CD14-positive monocyte (primary cell): ENCODE measurements at regions not wholly inside any gene's neighbourhood (a gene's known extent, or its start where the extent isn't known, plus 50 kb on each side); places are given as distances from the start of the nearest gene placed in this dataset.

Experiments used
- DNase-seq, 3 donors: peaks; one replicate each; pipeline ENCODE4 v3.0.0-alpha.2; 2011 to 2022
- H2AFZ ChIP-seq: 2 replicates; pipeline ENCODE4 v1.6.0; 2012; ENCODE audit warnings: mild to moderate bottlenecking, low read depth, low read length, inconsistent platforms; ENCODE audit not compliant: insufficient read depth, poor library complexity, severe bottlenecking
- H3K27ac ChIP-seq, 2 donors: 1 replicate in 1 of 2; 2 replicates in 1 of 2; pipeline ENCODE4 v1.5.1; 2012 to 2013; ENCODE audit warnings: low read length in 2 of 2, control low read depth in 1 of 2, inconsistent platforms in 1 of 2, low read depth in 1 of 2, mild to moderate bottlenecking in 1 of 2
- H3K27me3 ChIP-seq, 2 donors: one replicate each; pipeline versions ENCODE4 v1.6.0 to v1.6.1; 2011 to 2013; ENCODE audit warnings: low read length in 2 of 2; ENCODE audit not compliant: control insufficient read depth in 2 of 2, insufficient read depth in 2 of 2
- H3K36me3 ChIP-seq, 2 donors: replicated peaks in 1 of 2; 1 replicate in 1 of 2; 2 replicates in 1 of 2; pipeline versions ENCODE4 v1.5.1 to v1.6.1; 2012 to 2013; ENCODE audit warnings: low read length in 2 of 2, control low read depth in 1 of 2, inconsistent platforms in 1 of 2, mild to moderate bottlenecking in 1 of 2; ENCODE audit not compliant: insufficient read depth in 2 of 2, control insufficient read depth in 1 of 2
- H3K4me1 ChIP-seq, 2 donors: 1 replicate in 1 of 2; 2 replicates in 1 of 2; pipeline versions ENCODE4 v1.5.1 to v1.6.1; 2012 to 2013; ENCODE audit warnings: low read length in 2 of 2, control low read depth in 1 of 2, inconsistent platforms in 1 of 2, mild to moderate bottlenecking in 1 of 2, moderate library complexity in 1 of 2; ENCODE audit not compliant: insufficient read depth in 2 of 2, control insufficient read depth in 1 of 2
- H3K4me2 ChIP-seq: replicated peaks from 2 replicates; pipeline ENCODE3; 2012; ENCODE audit warnings: low read length, moderate library complexity, mild to moderate bottlenecking; ENCODE audit not compliant: poor library complexity, severe bottlenecking; ENCODE audit errors: extremely low read depth
- H3K4me3 ChIP-seq, 3 experiments: fragments of 200-600 bp in 1 of 3; sonication (generic) in 1 of 3; replicated peaks in 1 of 3; 1 replicate in 2 of 3; 2 replicates in 1 of 3; pipeline ENCODE4 v1.5.1; 2011 to 2013; ENCODE audit warnings: low read length in 3 of 3, mild to moderate bottlenecking in 3 of 3, control low read depth in 2 of 3, low read depth in 2 of 3, inconsistent platforms in 1 of 3, moderate library complexity in 1 of 3
- H3K79me2 ChIP-seq: 2 replicates; pipeline ENCODE4 v1.6.0; 2012; ENCODE audit warnings: mild to moderate bottlenecking, control low read depth, inconsistent platforms, low read length, moderate library complexity; ENCODE audit not compliant: insufficient read depth
- H3K9ac ChIP-seq: 2 replicates; pipeline ENCODE4 v1.6.0; 2017; ENCODE audit warnings: low read length, mild to moderate bottlenecking; ENCODE audit not compliant: insufficient read depth, poor library complexity, severe bottlenecking
- H3K9me3 ChIP-seq, 2 donors: replicated peaks in 1 of 2; 1 replicate in 1 of 2; 2 replicates in 1 of 2; pipeline versions ENCODE4 v1.5.1 to v1.6.1; 2012 to 2013; ENCODE audit warnings: low read length in 2 of 2, control low read depth in 1 of 2; ENCODE audit not compliant: control insufficient read depth in 1 of 2, insufficient read depth in 1 of 2
- H4K20me1 ChIP-seq: 2 replicates; pipeline ENCODE4 v1.6.0; 2012; ENCODE audit warnings: mild to moderate bottlenecking, low read length, control low read depth, moderate library complexity; ENCODE audit not compliant: insufficient read depth
- H3K27ac Mint-ChIP-seq, 7 donors: one replicate each; pipeline ENCODE4 v1.8.0; 2020; ENCODE audit warnings: mild to moderate bottlenecking in 7 of 7, mixed read lengths in 7 of 7, moderate library complexity in 6 of 7, inconsistent platforms in 2 of 7
- H3K27me3 Mint-ChIP-seq, 3 donors: one replicate each; pipeline ENCODE4 v1.8.0; 2021 to 2022; ENCODE audit warnings: low read depth in 3 of 3, mild to moderate bottlenecking in 3 of 3, mixed read lengths in 3 of 3, moderate library complexity in 3 of 3, inconsistent platforms in 1 of 3
- H3K36me3 Mint-ChIP-seq, 2 donors: one replicate each; pipeline ENCODE4 v1.8.0; 2020; ENCODE audit warnings: mixed read lengths in 2 of 2, inconsistent platforms in 1 of 2, mild to moderate bottlenecking in 1 of 2
- H3K4me1 Mint-ChIP-seq: one replicate; pipeline ENCODE4 v1.8.0; 2020; ENCODE audit warnings: mild to moderate bottlenecking, mixed read lengths
- H3K4me3 Mint-ChIP-seq, 2 donors: one replicate each; pipeline ENCODE4 v1.8.0; 2020; ENCODE audit warnings: mild to moderate bottlenecking in 2 of 2, mixed read lengths in 2 of 2, moderate library complexity in 1 of 2
- H3K9me3 Mint-ChIP-seq, 7 donors: one replicate each; pipeline ENCODE4 v1.8.0; 2020 to 2022; ENCODE audit warnings: mixed read lengths in 7 of 7, mild to moderate bottlenecking in 6 of 7, moderate library complexity in 6 of 7, inconsistent platforms in 2 of 7
- CTCF ChIP-seq: fragments of 200-600 bp; IDR thresholded peaks from one replicate; pipeline ENCODE4 v1.8.0; 2022; ENCODE audit warnings: antibody characterized with exemption, mild to moderate bottlenecking
- WGBS: methylation state at CpG from one replicate; pipeline ENCODE4 v1.1.5; 2013; ENCODE audit warnings: missing lambda C conversion rate; ENCODE audit not compliant: insufficient coverage; 5-methylcytosine and 5-hydroxymethylcytosine counted together
- intact Hi-C, 2 donors: fragments of 100-400 bp; cut with micrococcal nuclease; formaldehyde crosslinking; loops; one replicate each; pipeline versions ENCODE4 v1.15.0 to v1.15.1; 2023

DNA sequence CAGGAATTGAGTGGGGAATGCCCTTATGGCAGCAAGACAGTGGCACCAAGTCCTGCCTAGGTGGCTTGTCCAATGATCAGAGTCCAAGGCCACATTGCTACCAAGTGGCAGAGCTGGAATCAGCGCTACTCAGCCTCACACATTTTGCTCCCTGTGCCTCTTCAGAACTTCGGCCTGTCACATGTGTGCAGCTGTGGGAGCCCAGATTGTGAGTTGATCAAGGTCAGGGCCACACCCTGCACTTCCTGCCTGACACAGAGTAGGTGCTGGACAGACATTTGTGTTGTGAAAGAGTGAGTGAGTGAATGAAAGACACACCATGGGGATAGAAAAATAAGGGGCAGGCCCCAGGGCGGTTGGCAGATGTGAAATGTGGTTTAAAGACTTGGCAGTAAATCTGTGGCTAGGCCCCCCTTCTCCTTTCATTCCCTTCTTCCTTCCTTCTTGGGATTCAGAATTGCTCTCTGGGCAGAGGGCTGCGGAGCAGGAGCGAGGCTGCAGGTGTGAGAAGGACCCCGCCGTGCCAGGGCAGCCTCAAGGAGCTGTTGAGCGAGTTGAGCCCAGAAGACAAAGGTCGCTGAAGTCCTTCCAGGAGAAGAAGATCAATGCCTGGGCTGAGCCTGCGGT is 83.5 kb downstream of the SLC25A47 start:
- H3K4me1 Mint-ChIP-seq: peaks cover 61% of the 10 kb centered on the region
- intact Hi-C loops: no loop called here
- peak overlapping the region; percentile 75 to 97 (median 96) for H3K27ac Mint-ChIP-seq
- no peak overlapping the region for H2AFZ ChIP-seq
- H3K9me3 Mint-ChIP-seq: no peaks in the 10 kb centered on the region
- peaks cover 4% of the 10 kb centered on the region for H3K79me2 ChIP-seq
- no peaks in the 10 kb centered on the region for H4K20me1 ChIP-seq
- no peaks in the 10 kb centered on the region for H3K27me3 ChIP-seq
- peaks cover 7 to 21% of the 10 kb centered on the region in 2 donors for H3K36me3 Mint-ChIP-seq
- H3K27me3 Mint-ChIP-seq: no peaks in the 10 kb centered on the region
- 19% methylated on average over 9 of the region's 10 CpGs for WGBS
- DNase-seq: peak; percentile 82 to 86 (median 84)
- H3K4me3 ChIP-seq: no peak overlapping the region
- peak overlapping the region; percentile 13 for H3K4me2 ChIP-seq
- H3K9ac ChIP-seq: peak overlapping the region; percentile 30
- H3K9me3 ChIP-seq: no peaks in the 10 kb centered on the region
- H3K27ac ChIP-seq: peak overlapping the region; percentile 49 to 90
- H3K4me3 Mint-ChIP-seq: peak overlapping the region; percentile 32 to 43
- H3K4me1 ChIP-seq: peaks cover 40 to 44% of the 10 kb centered on the region in 2 donors
- TF ChIP-seq CTCF: no peak
- no peaks in the 10 kb centered on the region for H3K36me3 ChIP-seq

DNA sequence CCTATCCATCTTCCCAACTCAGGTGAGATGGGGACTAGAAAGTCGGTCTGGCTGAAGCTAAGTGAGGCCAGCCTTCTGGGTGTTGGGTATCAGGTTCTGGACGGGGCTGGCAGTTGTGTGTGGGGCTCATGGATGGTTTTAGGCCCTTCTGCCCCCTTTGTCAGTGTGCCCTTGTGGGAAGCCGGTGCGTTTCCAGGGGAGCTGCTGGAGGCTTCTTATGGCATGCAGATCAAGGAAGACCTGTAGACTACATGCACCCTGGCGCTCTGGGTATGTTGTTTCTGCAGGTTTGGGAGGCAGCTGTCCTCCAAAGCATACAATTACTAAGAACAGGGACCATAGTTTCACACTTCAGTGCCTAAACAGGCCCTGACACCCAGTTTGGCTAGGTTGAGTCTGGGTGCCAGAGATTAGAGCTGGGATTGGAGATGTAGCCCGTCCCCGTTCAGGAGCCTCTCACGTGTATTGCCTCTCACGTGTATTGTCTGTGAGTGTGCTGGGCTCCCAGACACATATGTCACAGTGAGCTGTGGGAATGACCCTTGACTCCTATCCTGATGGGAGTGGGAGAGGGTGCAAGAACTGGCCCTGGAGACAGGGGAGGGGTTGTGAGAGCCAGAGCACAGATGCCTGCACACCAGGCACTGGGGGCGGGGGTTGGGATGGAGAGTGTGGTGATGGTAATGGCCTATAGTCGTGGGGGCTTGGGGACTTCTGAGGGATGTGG is 84.4 kb downstream of the SLC25A47 start:
- no peaks in the 10 kb centered on the region for H3K27me3 Mint-ChIP-seq
- H3K4me3 Mint-ChIP-seq: peak overlapping the region in 1 of 2 donors; percentile 31
- H3K27ac Mint-ChIP-seq: peak overlapping the region; percentile 88 to 97 (median 96)
- H3K4me1 Mint-ChIP-seq: peaks cover 52% of the 10 kb centered on the region
- Histone ChIP-seq H2AFZ (no peak overlapping the region), H4K20me1 (no peaks in the 10 kb centered on the region), H3K9ac (peak overlapping the region; percentile 48), H3K4me3 (no peak overlapping the region), H3K27me3 (no peaks in the 10 kb centered on the region), H3K36me3 (no peaks in the 10 kb centered on the region), H3K79me2 (peaks cover 4% of the 10 kb centered on the region), H3K9me3 (no peaks in the 10 kb centered on the region), H3K4me1 (peaks cover 40 to 43% of the 10 kb centered on the region in 2 donors), H3K4me2 (no peak overlapping the region), H3K27ac (peak overlapping the region; percentile 54 to 90)
- intact Hi-C loops: no loop called here
- H3K9me3 Mint-ChIP-seq: no peaks in the 10 kb centered on the region
- TF ChIP-seq CTCF: no peak
- 95% methylated on average over 9 of the region's 11 CpGs for WGBS
- peaks cover 7 to 18% of the 10 kb centered on the region in 2 donors for H3K36me3 Mint-ChIP-seq
- DNase-seq: no peak
